Right atrium auricular region (tissue), 2 donors: ENCODE measurements at regions not wholly inside any gene's neighbourhood (a gene's known extent, or its start where the extent isn't known, plus 50 kb on each side); places are given as distances from the start of the nearest gene placed in this dataset.

Source experiments
- DNase-seq: peaks from one replicate; pipeline ENCODE4 v3.0.0-alpha.2; 2019; ENCODE audit warnings: low spot score
- H3K27ac ChIP-seq, 2 donors: fragments of 200-600 bp; sonication (generic); 1 replicate in 1 of 2; 2 replicates in 1 of 2; pipeline ENCODE4 v1.5.1; 2016 to 2019
- H3K27me3 ChIP-seq, 2 donors: fragments of 200-600 bp; sonication (generic); one replicate each; pipeline versions ENCODE4 v1.5.1 to v1.6.0; 2017 to 2019
- H3K36me3 ChIP-seq: fragments of 200-600 bp; sonication (generic); one replicate; pipeline ENCODE4 v1.5.1; 2016
- H3K4me1 ChIP-seq, 2 donors: fragments of 200-600 bp; sonication (generic); one replicate each; pipeline versions ENCODE4 v1.5.1 to v1.6.0; 2017 to 2019
- H3K4me3 ChIP-seq, 2 donors: fragments of 200-600 bp; sonication (generic); 1 replicate in 1 of 2; 2 replicates in 1 of 2; pipeline ENCODE4 v1.5.1; 2017 to 2019; ENCODE audit warnings: mild to moderate bottlenecking in 1 of 2, moderate library complexity in 1 of 2
- H3K9me3 ChIP-seq, 2 donors: fragments of 200-600 bp; sonication (generic); one replicate each; pipeline ENCODE4 v1.5.1; 2019
- CTCF ChIP-seq, 2 donors: fragments of 200-600 bp; sonication (generic); IDR thresholded peaks; one replicate each; pipeline ENCODE4 v1.5.1; 2019; ENCODE audit warnings: antibody characterized with exemption in 2 of 2

- H3K36me3 ChIP-seq: no peaks in the 10 kb centered on the region
- no peak for DNase-seq
- H3K27ac ChIP-seq: no peak overlapping the region
- no peak overlapping the region for H3K4me3 ChIP-seq
- no peaks in the 10 kb centered on the region for H3K4me1 ChIP-seq
- no peak for TF ChIP-seq CTCF (IDR thresholded peaks at IDR 0.05)
- no peaks in the 10 kb centered on the region for H3K27me3 ChIP-seq
- H3K9me3 ChIP-seq: no peaks in the 10 kb centered on the region
Measured at GRCh38 chr11:23577296-23577695, 717.0 kb upstream of the CCDC179 start.

- no peaks in the 10 kb centered on the region for H3K4me1 ChIP-seq
- TF ChIP-seq CTCF (IDR thresholded peaks at IDR 0.05): no peak
- no peaks in the 10 kb centered on the region for H3K27me3 ChIP-seq
- H3K4me3 ChIP-seq: no peak overlapping the region
- H3K9me3 ChIP-seq: no peaks in the 10 kb centered on the region
- no peaks in the 10 kb centered on the region for H3K36me3 ChIP-seq
- DNase-seq: no peak
- no peak overlapping the region for H3K27ac ChIP-seq
Measured at GRCh38 chr11:23585416-23586104, 725.3 kb upstream of the CCDC179 start.

- DNase-seq: no peak
- no peaks in the 10 kb centered on the region for H3K27me3 ChIP-seq
- no peak for TF ChIP-seq CTCF (IDR thresholded peaks at IDR 0.05)
- H3K4me1 ChIP-seq: no peaks in the 10 kb centered on the region
- H3K4me3 ChIP-seq: no peak overlapping the region
- no peaks in the 10 kb centered on the region for H3K36me3 ChIP-seq
- H3K9me3 ChIP-seq: no peaks in the 10 kb centered on the region
- no peak overlapping the region for H3K27ac ChIP-seq
Measured at GRCh38 chr11:23586173-23586572, 725.9 kb upstream of the CCDC179 start.

- Histone ChIP-seq H3K27ac (no peak overlapping the region), H3K4me1 (no peaks in the 10 kb centered on the region), H3K36me3 (no peaks in the 10 kb centered on the region), H3K9me3 (no peaks in the 10 kb centered on the region), H3K27me3 (no peaks in the 10 kb centered on the region), H3K4me3 (no peak overlapping the region)
- no peak for DNase-seq
- no peak for TF ChIP-seq CTCF (IDR thresholded peaks at IDR 0.05)
Measured at GRCh38 chr11:23590596-23591308, 730.5 kb upstream of the CCDC179 start.

GRCh38 chr11:23594755-23595154 lies 734.5 kb upstream of the CCDC179 start:
- H3K4me1 ChIP-seq: no peaks in the 10 kb centered on the region

More at GRCh38 chr11:23594755-23595154, 734.5 kb upstream of the CCDC179 start:
- H3K27ac ChIP-seq: no peak overlapping the region
- no peak for DNase-seq
- H3K4me3 ChIP-seq: no peak overlapping the region
- H3K27me3 ChIP-seq: no peaks in the 10 kb centered on the region
- H3K9me3 ChIP-seq: no peaks in the 10 kb centered on the region
- TF ChIP-seq CTCF (IDR thresholded peaks at IDR 0.05): no peak
- no peaks in the 10 kb centered on the region for H3K36me3 ChIP-seq
